Neural cell (in vitro differentiated cells): ENCODE measurements at regions not wholly inside any gene's neighbourhood (a gene's known extent, or its start where the extent isn't known, plus 50 kb on each side); places are given as distances from the start of the nearest gene placed in this dataset.

Experiments used
- H2AFZ ChIP-seq: fragments of 200-600, 300-800 bp; sonication (generic), shearing (Covaris generic); 2 replicates; pipeline ENCODE4 v1.6.0; 2014; ENCODE audit warnings: low read depth, mild to moderate bottlenecking, antibody characterized with exemption, low read length, moderate library complexity
- H3F3A ChIP-seq: fragments of 200-600 bp; shearing (Covaris generic); 2 replicates; pipeline ENCODE4 v1.6.1; 2016; ENCODE audit warnings: mild to moderate bottlenecking, moderate library complexity, mixed read lengths, antibody characterized with exemption, low read length; ENCODE audit not compliant: insufficient read depth, poor library complexity, severe bottlenecking
- H3K27ac ChIP-seq: fragments of 200-600, 300-800 bp; sonication (generic), shearing (Covaris generic); 2 replicates; pipeline ENCODE4 v1.5.1; 2014; ENCODE audit warnings: mild to moderate bottlenecking, low read length, moderate library complexity
- H3K27me3 ChIP-seq: fragments of 300-800, 200-600 bp; sonication (generic), shearing (Covaris generic); 2 replicates; pipeline ENCODE4 v1.6.0; 2014; ENCODE audit warnings: mild to moderate bottlenecking, low read depth, low read length, moderate library complexity; ENCODE audit not compliant: insufficient read depth
- H3K36me3 ChIP-seq: fragments of 300-800, 200-600 bp; sonication (generic), shearing (Covaris generic); 2 replicates; pipeline ENCODE4 v1.5.1; 2014; ENCODE audit warnings: mild to moderate bottlenecking, antibody characterized with exemption, low read length, moderate library complexity; ENCODE audit not compliant: insufficient read depth
- H3K4me2 ChIP-seq: fragments of 300-800, 200-600 bp; sonication (generic), shearing (Covaris generic); 2 replicates; pipeline ENCODE4 v1.6.0; 2014; ENCODE audit warnings: mild to moderate bottlenecking, low read length
- H3K4me3 ChIP-seq: fragments of 300-800, 200-600 bp; sonication (generic), shearing (Covaris generic); 2 replicates; pipeline ENCODE4 v1.5.1; 2014; ENCODE audit warnings: mild to moderate bottlenecking, low read length, moderate library complexity
- H3K79me2 ChIP-seq: fragments of 200-600 bp; shearing (Covaris generic); replicated peaks from 2 replicates; pipeline ENCODE4 v1.6.0; 2014; ENCODE audit warnings: mild to moderate bottlenecking, low read length, moderate library complexity; ENCODE audit not compliant: insufficient read depth
- H3K9ac ChIP-seq: fragments of 300-800, 200-600 bp; sonication (generic), shearing (Covaris generic); 2 replicates; pipeline ENCODE4 v1.6.1; 2016; ENCODE audit warnings: mild to moderate bottlenecking, low read length, mixed read lengths
- H3K9me2 ChIP-seq: fragments of 200-600 bp; shearing (Covaris generic); 2 replicates; pipeline ENCODE4 v1.6.1; 2016; ENCODE audit warnings: mild to moderate bottlenecking, low read length, mixed read lengths; ENCODE audit not compliant: insufficient read depth
- H3K9me3 ChIP-seq: fragments of 200-600, 300-800 bp; sonication (generic), shearing (Covaris generic); 2 replicates; pipeline ENCODE4 v1.6.1; 2016; ENCODE audit warnings: mild to moderate bottlenecking, mixed run types, low read length, moderate library complexity, mixed read lengths
- H4K20me1 ChIP-seq: fragments of 200-600 bp; shearing (Covaris generic); 2 replicates; pipeline ENCODE4 v1.6.1; 2016; ENCODE audit warnings: mild to moderate bottlenecking, mixed run types; ENCODE audit not compliant: insufficient read depth
- CTCF ChIP-seq: fragments of 450-650 bp; IDR thresholded peaks from 2 replicates; pipeline ENCODE4 v1.5.1; 2014; ENCODE audit warnings: antibody characterized with exemption, mild to moderate bottlenecking, moderate library complexity; ENCODE audit not compliant: poor library complexity, severe bottlenecking
- EP300 ChIP-seq: fragments of 450-650 bp; conservative IDR thresholded peaks from 2 replicates; pipeline ENCODE4 v1.6.1; 2014; ENCODE audit warnings: antibody characterized with exemption, mild to moderate bottlenecking, moderate library complexity; ENCODE audit not compliant: poor library complexity, severe bottlenecking
- EZH2 ChIP-seq: fragments of 200-600, 300-800 bp; shearing (Covaris generic), sonication (generic); IDR thresholded peaks from 2 replicates; pipeline ENCODE4 v1.6.1; 2014; ENCODE audit warnings: antibody characterized with exemption, low read length, borderline replicate concordance, mild to moderate bottlenecking; ENCODE audit not compliant: insufficient read depth, poor library complexity, severe bottlenecking
- MXI1 ChIP-seq: fragments of 450-650 bp; conservative IDR thresholded peaks from 2 replicates; pipeline ENCODE4 v1.6.1; 2014; ENCODE audit warnings: antibody characterized with exemption, mild to moderate bottlenecking; ENCODE audit not compliant: poor library complexity, severe bottlenecking
- POLR2AphosphoS5 ChIP-seq: IDR thresholded peaks from 2 replicates; pipeline ENCODE4 v1.6.1; 2012
- RAD21 ChIP-seq: fragments of 450-650 bp; conservative IDR thresholded peaks from 2 replicates; pipeline ENCODE4 v1.6.1; 2014; ENCODE audit warnings: antibody characterized with exemption, mild to moderate bottlenecking, moderate library complexity
- SMC3 ChIP-seq: fragments of 450-650 bp; conservative IDR thresholded peaks from 2 replicates; pipeline ENCODE4 v1.6.1; 2014; ENCODE audit warnings: antibody characterized with exemption, mild to moderate bottlenecking, moderate library complexity; ENCODE audit not compliant: poor library complexity
- TAF1 ChIP-seq: IDR thresholded peaks from 2 replicates; pipeline ENCODE4 v1.6.1; 2012; ENCODE audit warnings: low read depth
- TF ChIP-seq, protein P1 (sequence below): IDR thresholded peaks from 2 replicates; pipeline ENCODE4 v1.6.1; 2012; ENCODE audit warnings: borderline replicate concordance

GRCh38 chr9:38234479-38235170, 157.9 kb upstream of the ALDH1B1 start:
- no peak overlapping the region for H3K9ac ChIP-seq
- no peak overlapping the region for H3K4me2 ChIP-seq

DNA sequence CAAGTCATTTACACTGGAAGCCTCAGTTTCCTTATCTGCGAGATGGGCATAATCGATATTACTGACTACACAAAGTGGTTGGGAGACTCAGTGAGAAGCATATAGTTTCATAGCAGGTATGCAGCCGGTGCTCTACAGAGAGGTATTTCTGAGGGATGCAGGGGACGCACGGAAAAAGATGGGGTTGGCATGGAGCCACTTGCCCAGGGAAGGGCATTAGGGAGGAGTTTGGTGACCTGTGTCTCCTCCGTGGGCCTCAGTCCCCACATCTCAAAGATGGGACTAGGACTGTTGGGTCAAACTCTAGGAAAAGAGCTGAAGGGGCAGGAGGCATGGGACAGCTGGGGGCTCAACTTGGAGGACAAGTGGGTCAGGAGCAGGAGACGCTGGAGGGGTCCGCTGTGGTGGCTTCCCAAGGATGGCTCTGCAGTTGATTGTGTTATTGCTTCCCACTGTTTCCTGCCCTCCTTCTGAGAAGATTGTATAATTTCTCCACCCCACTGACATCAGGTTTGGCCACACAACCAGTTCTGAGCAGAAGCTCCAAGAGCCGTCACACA, 158.6 kb upstream of the ALDH1B1 start:
- H3K9me2 ChIP-seq: no peaks in the 10 kb centered on the region
- H3K4me3 ChIP-seq: no peak overlapping the region
- H4K20me1 ChIP-seq: no peaks in the 10 kb centered on the region
- H3K4me2 ChIP-seq: no peak overlapping the region
- H3K9me3 ChIP-seq: no peaks in the 10 kb centered on the region
- no peak overlapping the region for H3K9ac ChIP-seq
- no peaks in the 10 kb centered on the region for H3F3A ChIP-seq
- H3K27ac ChIP-seq: no peak overlapping the region
- TF ChIP-seq EZH2 (no peak), SMC3 (no peak), MXI1 (no peak), CTCF (no peak), TAF1 (no peak), EP300 (no peak), RAD21 (no peak), POLR2AphosphoS5 (no peak)
- TF ChIP-seq, protein P1, sequence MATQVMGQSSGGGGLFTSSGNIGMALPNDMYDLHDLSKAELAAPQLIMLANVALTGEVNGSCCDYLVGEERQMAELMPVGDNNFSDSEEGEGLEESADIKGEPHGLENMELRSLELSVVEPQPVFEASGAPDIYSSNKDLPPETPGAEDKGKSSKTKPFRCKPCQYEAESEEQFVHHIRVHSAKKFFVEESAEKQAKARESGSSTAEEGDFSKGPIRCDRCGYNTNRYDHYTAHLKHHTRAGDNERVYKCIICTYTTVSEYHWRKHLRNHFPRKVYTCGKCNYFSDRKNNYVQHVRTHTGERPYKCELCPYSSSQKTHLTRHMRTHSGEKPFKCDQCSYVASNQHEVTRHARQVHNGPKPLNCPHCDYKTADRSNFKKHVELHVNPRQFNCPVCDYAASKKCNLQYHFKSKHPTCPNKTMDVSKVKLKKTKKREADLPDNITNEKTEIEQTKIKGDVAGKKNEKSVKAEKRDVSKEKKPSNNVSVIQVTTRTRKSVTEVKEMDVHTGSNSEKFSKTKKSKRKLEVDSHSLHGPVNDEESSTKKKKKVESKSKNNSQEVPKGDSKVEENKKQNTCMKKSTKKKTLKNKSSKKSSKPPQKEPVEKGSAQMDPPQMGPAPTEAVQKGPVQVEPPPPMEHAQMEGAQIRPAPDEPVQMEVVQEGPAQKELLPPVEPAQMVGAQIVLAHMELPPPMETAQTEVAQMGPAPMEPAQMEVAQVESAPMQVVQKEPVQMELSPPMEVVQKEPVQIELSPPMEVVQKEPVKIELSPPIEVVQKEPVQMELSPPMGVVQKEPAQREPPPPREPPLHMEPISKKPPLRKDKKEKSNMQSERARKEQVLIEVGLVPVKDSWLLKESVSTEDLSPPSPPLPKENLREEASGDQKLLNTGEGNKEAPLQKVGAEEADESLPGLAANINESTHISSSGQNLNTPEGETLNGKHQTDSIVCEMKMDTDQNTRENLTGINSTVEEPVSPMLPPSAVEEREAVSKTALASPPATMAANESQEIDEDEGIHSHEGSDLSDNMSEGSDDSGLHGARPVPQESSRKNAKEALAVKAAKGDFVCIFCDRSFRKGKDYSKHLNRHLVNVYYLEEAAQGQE: no peak
- H3K27me3 ChIP-seq: no peaks in the 10 kb centered on the region
- H2AFZ ChIP-seq: no peak overlapping the region
- H3K36me3 ChIP-seq: no peaks in the 10 kb centered on the region
- H3K79me2 ChIP-seq: no peaks in the 10 kb centered on the region

More at GRCh38 chr9:38234479-38235170, 157.9 kb upstream of the ALDH1B1 start:
- H2AFZ ChIP-seq: no peak overlapping the region
- H3K27ac ChIP-seq: no peak overlapping the region
- no peaks in the 10 kb centered on the region for H4K20me1 ChIP-seq
- no peak overlapping the region for H3K4me3 ChIP-seq
- no peaks in the 10 kb centered on the region for H3F3A ChIP-seq
- TF ChIP-seq MXI1 (no peak), TAF1 (no peak), RAD21 (no peak)
- TF ChIP-seq, protein P1: no peak
- no peaks in the 10 kb centered on the region for H3K9me3 ChIP-seq
- H3K9me2 ChIP-seq: no peaks in the 10 kb centered on the region
- H3K36me3 ChIP-seq: no peaks in the 10 kb centered on the region
- H3K79me2 ChIP-seq: no peaks in the 10 kb centered on the region
- H3K27me3 ChIP-seq: no peaks in the 10 kb centered on the region
